C4-2B (cell line): ENCODE measurements at regions not wholly inside any gene's neighbourhood (a gene's known extent, or its start where the extent isn't known, plus 50 kb on each side); places are given as distances from the start of the nearest gene placed in this dataset.

ENCODE experiments used
- H3K27ac ChIP-seq: fragments of 450-650 bp; 2 replicates; pipeline ENCODE4 v1.5.1; 2017
- ZFX ChIP-seq: fragments of 450-650 bp; IDR thresholded peaks from 2 replicates; pipeline ENCODE4 v1.6.1; 2017
- TF ChIP-seq, protein P1 (sequence below): fragments of 450-650 bp; conservative IDR thresholded peaks from 2 replicates; pipeline ENCODE4 v1.5.1; 2017; ENCODE audit warnings: mild to moderate bottlenecking

DNA sequence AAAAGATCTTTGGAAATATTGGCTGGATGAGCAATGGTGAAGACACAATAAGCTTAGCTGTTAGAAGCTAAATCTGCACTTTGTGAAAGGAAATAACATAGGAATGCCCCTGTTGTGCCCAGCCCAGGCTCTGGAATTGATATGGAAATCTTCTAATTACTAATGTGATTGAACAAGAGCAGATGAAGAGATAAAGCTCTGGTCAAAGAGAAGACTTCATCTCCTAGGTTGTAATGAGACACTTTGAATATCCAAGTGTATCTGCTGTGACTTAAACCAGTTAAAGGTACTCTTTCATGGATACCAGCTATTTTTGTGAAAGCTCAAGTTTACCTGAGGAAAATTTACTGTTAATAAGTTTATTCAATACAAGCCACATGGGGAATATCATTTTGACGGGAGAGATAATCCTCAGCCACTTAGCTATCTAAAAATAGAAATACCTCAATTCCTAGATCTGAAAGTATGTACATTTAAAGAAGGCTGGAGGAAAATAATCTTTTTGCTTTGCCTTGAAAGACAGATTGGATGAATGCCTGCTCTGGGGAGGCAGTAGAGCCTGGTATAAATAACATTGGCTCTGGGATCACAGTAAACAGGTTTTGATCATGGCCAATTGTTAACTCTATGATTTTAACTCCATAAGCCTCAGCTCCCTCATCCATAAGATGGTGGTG is 494.0 kb upstream of the B3GALT2 start:
- H3K27ac ChIP-seq, result no peak overlapping the region

DNA sequence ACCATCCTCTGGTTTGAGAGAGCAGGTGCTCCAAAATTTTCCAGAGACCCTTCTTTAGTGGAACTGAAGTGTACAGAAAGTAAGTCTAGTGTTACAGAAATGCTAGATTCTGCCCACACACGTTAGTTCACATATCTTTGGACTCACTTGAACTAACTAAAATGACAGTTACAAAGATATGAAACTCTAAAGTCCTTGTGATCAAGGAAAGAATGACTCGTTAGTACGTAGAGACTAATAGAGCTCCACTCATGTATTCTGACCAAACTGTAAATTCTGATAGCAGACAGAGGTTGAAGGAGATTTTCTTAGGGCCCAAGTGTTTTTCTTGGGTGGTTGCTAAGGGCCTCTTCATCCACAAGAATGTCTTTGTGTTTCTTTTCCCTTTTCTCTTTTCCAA is 491.5 kb upstream of the B3GALT2 start:
- no peak overlapping the region for H3K27ac ChIP-seq
- TF ChIP-seq, protein P1, sequence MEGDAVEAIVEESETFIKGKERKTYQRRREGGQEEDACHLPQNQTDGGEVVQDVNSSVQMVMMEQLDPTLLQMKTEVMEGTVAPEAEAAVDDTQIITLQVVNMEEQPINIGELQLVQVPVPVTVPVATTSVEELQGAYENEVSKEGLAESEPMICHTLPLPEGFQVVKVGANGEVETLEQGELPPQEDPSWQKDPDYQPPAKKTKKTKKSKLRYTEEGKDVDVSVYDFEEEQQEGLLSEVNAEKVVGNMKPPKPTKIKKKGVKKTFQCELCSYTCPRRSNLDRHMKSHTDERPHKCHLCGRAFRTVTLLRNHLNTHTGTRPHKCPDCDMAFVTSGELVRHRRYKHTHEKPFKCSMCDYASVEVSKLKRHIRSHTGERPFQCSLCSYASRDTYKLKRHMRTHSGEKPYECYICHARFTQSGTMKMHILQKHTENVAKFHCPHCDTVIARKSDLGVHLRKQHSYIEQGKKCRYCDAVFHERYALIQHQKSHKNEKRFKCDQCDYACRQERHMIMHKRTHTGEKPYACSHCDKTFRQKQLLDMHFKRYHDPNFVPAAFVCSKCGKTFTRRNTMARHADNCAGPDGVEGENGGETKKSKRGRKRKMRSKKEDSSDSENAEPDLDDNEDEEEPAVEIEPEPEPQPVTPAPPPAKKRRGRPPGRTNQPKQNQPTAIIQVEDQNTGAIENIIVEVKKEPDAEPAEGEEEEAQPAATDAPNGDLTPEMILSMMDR, result no peak
- no peak for TF ChIP-seq ZFX

More for the DNA sequence above, 494.0 kb upstream of the B3GALT2 start:
- no peak for TF ChIP-seq ZFX

DNA sequence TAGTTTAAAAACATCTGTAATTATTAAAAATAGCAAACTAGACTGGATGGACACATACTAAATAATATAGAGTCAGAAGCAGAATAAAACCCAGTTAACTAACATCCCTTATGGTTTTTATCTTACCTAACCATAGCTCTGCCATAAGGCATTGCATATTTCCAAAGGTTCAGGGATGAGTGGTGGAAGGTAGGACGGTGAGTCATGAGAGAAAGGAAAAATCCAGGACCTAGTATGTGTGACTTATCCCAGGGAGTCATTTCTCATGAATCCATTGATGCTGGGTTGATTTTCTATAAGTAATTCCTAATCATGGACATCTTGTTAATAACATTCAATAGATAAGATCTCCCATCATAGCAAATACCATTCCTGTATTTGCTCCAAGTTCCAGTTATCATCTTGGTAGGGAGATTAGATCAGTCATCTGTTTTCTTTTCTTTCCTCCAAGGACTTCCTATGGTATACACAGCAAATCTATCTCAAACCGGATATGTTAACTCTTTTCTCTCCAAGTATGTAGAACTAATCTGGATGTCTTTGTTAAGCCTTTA is 490.7 kb upstream of the B3GALT2 start:
- TF ChIP-seq, protein P1, result no peak
- TF ChIP-seq ZFX, result no peak
- no peak overlapping the region for H3K27ac ChIP-seq

DNA sequence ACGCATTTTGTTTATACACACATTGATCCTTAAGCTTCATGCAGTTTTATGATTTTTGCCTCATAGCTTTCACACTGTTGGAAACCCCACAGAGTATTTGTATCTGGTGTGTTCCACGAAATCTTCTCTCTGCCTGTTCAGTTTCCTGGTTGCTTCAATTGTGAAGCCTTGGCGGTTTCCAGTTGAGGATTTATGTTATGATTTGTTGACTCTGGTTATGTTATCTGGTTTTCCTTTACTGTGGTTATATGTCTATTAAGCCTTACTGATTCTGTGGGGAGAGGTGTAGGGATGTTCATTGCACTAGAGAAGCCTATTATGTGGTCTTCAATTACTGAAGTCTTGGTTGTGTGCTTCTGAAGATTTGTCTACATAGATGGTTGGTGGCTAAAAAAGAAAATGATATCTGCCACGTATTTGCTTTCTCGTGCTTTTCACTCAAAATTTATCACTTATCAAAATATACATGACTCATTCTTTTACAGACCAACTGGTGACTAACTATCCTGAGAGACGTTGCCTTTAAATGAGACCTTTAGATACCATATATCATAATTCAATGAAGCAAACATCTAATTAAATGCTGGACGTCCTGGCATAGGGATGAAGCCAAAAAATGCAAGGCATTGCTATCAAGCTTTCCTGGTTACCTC is 488.0 kb upstream of the B3GALT2 start:
- no peak overlapping the region for H3K27ac ChIP-seq
- TF ChIP-seq, protein P1, result no peak
- no peak for TF ChIP-seq ZFX

DNA sequence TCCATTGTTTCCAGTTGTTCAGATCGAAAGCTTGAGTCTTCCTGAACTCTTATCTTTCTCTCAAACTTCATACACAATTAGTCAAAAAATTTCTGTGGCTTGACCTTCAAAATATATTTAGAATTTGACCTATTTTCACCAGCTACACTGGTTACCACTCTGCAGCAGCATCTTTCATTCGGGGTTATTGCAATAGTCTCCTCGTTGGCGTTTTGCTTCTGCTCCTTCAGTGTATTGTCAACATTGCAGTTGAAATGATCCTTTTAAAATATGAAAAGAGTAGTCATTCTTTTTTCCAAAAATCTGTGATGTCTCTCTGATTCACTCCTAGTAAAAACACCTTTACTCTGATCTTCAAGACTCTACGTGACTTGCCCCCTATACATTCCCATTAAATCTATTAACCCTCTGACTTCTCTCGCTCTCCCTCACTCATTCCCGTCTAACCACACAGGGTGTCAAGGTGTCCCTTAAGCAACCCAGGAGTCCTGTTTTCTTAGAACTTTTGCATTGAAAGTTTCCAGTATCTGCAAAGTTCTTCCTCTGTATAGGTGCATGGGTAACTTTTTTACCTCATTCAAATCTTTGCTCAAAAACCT is 480.2 kb upstream of the B3GALT2 start:
- no peak for TF ChIP-seq ZFX
- TF ChIP-seq, protein P1, result no peak

DNA sequence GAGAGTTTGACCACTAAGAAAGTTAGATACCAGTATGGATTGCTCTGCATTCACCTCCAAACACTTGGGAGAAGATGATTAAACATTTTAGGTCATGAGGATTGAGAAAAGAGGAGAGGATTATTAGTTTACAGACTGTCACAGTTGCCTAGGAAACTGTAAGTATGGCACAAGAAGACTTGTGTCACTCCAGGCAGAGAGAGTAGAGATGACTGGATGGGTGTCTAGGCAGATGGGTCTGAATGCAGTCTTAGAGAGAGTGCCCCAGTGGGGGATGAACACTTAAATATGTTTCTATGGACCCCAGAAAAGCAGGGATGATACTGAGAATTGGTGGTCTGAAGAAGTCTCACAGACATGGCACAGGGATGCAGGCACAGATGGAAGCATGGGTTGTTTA is 477.6 kb upstream of the B3GALT2 start:
- no peak overlapping the region for H3K27ac ChIP-seq
- TF ChIP-seq ZFX, result no peak
- TF ChIP-seq, protein P1, result no peak

More for the DNA sequence above, 480.2 kb upstream of the B3GALT2 start:
- H3K27ac ChIP-seq, result no peak overlapping the region

DNA sequence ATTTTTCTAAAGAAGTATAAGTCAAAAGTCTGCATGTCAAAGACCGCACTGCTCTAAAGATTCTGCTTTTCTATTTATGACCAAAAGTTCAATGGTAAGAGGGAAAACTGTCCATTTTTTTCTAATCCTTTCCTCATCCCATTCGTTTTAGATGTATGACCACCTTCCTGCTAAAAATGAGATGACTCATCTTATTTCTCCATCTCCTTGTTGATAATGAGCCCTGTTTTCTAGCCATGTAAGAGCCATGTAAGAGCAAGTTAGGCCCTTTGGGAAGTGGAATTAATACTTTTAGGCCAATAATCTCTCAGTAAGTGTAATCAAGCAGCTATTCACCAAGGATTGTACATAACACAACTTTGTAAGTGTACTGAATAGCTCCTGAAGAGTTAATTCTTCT is 475.6 kb upstream of the B3GALT2 start:
- H3K27ac ChIP-seq, result no peak overlapping the region
- TF ChIP-seq, protein P1, result no peak
- no peak for TF ChIP-seq ZFX
